GM19324 (cell line): ENCODE measurements at regions not wholly inside any gene's neighbourhood (a gene's known extent, or its start where the extent isn't known, plus 50 kb on each side); places are given as distances from the start of the nearest gene placed in this dataset.
"Not testable (repeated sequence)": the region's sequence is repeated elsewhere in the genome, so short reads cannot be mapped to it uniquely, and the experiment has no call there.

ENCODE experiments used
- ATAC-seq: cut with Tn5 transposase; IDR thresholded peaks from one replicate; pipeline ENCODE4 v1.9.1; 2021; ENCODE audit warnings: mild to moderate bottlenecking, moderate library complexity; ENCODE audit not compliant: unreplicated experiment, low FRiP score

DNA sequence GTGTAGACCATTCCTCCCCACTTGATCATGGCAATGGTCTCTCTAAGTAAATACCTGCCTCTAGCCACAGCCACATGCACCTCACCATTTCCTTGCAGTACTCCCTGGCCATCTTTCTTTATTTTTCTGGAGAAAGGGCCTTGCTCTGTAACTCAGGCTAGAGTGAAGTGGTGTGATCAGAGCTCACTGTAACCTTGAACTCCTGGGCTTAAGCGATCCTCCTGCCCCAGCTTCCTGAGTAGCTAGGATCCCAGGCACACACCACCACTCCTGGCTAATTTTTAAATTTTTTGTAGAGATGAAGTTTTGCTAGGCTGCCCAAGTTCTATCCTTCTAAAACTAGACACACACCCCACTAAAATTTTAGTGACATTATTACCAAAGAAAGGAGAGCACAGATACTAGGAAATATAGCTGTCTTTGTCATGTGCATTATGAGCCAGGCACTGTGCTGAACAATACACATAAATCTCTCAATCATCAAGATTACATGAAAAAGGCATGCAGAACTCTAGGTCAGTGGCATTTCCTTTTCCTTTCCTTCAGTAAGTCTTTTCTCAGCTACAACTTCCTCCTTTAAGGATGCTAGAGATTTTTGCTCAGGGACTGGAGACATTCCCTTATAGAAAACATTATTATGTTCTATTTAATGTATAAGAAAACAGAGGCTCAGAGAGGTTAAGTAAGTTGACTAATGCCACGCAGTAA is 95.0 kb upstream of the SERBP1 start:
- ATAC-seq, result no peak

DNA sequence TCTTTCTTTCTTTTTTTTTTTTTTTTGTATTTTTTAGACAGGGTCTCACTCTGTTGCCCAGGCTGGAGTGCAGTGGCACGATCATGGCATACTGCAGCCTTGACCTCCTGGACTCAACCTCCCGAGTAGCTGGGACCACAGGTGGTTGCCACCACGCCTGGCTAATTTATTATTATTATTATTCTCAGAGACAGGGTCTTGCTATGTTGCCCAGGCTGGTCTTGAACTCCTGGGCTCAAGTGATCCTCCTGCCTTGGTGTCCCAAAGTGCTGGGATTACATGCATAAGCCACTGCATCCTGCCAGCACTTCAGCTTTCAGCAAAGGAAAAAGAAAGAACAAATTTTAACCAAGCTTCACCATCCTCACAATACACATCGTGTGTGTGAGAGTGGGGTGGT is 97.9 kb upstream of the SERBP1 start:
- ATAC-seq, result no peak

DNA sequence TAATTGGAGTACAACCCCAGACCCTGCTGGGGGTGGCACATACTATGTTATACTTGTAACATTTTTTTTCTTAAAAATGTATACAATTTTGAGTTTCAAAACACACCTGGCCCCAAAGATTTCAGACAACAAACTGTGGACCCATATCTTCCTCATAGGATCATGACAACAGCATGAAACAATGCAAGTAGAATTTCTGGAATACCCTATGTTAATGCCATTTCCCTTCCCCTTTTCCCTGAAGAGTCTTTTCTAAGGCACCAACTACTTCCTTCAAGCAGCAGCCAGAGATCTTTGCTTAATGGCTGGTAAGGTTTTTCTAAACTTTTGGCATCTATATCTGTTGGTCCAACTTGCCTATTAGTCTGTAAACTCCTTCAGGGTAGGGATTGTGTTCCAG is 99.9 kb upstream of the SERBP1 start:
- no peak for ATAC-seq

DNA sequence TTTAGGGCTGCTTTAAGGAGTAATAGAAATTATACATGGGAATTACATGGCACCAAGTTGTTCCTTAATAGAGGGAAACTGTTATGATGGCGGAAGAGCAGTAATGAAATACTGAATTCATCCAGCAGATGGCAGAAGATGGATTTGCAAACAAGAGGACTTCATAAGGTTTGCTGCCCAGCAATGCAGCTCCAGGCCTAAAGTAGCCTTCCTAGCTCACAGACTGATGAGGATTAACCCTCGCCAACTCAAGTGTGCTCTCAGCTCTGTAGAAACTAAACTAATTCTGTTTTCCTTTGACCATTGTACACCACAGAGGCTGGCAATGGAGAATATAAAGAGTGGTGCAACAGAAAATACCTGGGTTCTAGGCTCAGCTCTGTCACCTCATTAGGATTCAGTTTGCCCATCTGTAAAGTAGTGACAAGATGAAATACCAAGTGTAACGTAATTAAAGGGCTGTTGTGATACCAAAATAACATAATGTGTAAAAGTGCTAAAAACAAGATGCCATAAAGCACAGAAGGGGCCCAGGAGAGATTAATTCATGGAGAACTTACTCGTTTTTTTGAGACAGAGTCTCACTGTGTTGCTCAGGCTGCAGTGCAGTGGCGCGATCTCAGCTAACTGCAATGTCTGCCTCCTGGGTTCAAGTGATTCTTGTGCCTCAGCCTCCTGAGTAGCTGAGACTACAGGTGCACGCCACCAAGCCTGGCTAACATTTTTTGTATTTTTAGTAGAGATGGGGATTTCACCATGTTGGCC is 102.4 kb upstream of the SERBP1 start:
- peak; percentile 50 for ATAC-seq

DNA sequence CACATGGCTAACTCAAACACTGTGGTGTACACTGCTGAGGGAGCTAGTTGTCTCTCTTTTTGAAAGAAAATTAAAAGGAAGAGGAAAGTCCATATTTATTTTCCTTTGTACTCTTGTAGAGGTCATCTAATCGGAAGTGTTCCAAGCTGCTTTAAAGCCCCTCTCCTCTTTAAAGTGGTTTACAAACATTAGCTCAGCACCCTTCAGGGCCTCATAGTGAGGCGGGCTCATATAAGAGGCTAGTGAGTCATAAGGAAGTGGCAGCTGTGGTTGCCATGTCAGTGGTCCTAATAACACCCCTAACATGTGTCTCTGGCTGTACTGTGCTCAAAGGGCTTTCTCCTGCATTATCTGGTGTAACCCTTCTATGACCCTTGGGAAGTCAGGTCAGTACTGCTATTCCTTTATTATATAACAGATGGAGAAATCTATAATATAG is 104.4 kb upstream of the SERBP1 start:
- ATAC-seq, result no peak

GRCh38 chr1:67535474-67535873 is 105.3 kb upstream of the SERBP1 start:
- no peak for ATAC-seq

DNA sequence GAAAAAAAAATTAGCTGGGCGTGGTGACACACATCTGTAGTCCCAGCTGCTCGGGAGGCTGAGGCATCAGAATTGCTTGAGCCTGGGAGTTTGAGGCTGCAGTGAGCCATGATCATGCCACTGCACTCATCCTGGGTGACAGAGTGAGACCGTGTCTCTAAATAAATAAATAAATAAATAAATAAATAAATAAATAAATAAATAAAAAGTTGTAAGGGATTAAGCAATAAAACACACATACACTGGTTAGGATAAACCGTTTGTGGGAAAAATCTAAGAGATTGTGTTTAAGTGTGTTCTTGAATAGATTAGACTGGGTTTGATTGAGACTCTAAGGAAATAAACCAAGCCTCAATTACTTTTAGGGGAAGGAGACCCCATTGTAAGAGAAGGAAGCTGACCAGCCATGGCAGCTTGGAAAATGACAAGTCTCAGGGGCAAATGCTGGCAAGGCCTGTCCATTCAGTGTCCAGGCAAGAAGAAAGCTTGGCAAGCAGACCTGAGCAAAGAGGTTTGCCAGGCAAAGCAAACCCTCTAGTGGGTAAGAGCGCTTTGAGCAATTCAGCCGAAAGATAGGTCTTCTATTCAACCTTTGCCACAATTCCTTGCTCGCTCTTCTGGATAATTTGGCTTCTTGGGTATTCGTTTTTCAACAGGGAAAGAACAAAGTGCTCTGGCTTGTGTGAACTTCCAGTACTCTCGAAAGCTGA is 106.9 kb upstream of the SERBP1 start:
- no peak for ATAC-seq

GRCh38 chr1:67537667-67538018 is 107.4 kb upstream of the SERBP1 start:
- ATAC-seq, result no peak

DNA sequence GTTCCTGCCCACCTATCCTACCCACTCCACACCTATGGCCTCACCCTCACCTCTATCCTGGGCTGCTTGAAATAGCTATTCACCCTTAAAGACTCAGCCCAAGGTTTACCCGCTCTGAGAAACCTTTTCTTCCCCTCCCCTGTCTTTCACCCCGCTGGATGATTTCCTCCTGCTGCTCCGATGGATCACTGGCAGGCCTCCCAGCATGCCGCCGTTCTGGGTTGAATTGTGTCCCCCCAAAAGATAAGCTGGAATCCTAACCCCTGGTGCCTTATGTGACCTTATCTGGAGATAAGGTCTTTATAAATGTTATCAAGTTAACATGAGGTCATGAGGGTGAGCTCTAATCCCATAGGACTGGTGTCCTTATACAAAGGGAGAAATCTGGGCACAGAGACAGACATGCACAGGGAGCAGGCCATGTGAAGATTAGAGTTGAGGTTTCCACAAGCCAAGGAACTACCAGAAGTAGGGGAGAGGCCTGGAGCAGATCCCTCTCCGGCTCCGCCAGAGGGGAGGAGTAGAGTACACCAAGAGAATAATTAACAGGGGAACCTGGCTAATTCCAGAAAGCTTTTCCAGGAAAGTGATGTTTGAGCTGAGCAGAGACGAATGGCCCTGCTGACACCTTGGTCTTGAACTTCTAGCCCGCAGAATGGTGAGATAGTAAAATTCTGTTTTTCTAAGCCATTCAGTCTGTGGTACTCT is 110.0 kb upstream of the SERBP1 start:
- ATAC-seq, result no peak

GRCh38 chr1:67540733-67541125 is 110.5 kb upstream of the SERBP1 start:
- ATAC-seq, result no peak

GRCh38 chr1:67542747-67543146 is 112.5 kb upstream of the SERBP1 start:
- ATAC-seq, result no peak

- ATAC-seq, result no peak
These were observed 114.7 kb upstream of the SERBP1 start for GRCh38 chr1:67544921-67545320.

- ATAC-seq, result no peak
These were observed 115.2 kb upstream of the SERBP1 start for GRCh38 chr1:67545364-67545763.

DNA sequence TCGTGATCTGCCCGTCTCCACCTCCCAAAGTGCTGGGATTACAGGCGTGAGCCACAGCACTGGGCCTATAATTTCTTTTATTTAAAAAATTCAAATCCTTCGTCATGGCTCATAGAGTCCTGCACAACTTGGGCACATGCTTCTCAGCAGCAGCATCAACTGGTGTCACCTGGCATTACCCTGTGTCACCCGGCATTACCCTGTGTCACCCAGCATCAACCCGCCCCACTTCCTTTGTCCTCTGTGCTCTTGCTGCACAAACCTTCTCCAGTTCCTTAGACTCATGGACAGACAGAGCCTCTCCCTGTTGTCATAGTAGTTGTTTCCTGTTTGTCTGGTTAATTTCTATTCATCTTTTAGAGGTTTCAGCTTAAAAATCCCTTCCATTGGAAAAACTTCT is 121.2 kb upstream of the SERBP1 start:
- no peak for ATAC-seq

GRCh38 chr1:67552336-67552759 is 122.1 kb upstream of the SERBP1 start:
- ATAC-seq, result no peak

DNA sequence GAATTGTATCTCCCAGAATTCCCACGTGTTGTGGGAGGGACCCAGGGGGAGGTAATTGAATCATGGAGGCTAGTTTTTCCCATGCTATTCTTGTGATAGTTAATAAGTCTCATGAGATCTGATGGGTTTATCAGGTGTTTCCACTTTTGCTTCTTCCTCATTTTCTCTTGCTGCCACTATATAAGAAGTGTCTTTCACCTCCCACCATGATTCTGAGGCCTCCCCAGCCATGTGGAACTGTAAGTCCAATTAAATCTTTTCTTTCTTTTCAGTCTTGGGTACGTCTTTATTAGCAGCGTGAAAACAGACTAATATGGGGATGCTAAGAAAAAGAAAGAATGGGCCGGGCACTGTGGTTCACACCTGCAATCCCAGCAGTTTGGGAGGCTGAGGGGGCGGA is 124.0 kb upstream of the SERBP1 start:
- not testable (repeated sequence) for ATAC-seq

- ATAC-seq, result no peak
These were observed 125.5 kb upstream of the SERBP1 start for GRCh38 chr1:67555461-67556296.

- no peak for ATAC-seq
These were observed 126.2 kb upstream of the SERBP1 start for GRCh38 chr1:67556297-67556900.

- ATAC-seq, result no peak
These were observed 127.1 kb upstream of the GADD45A start for GRCh38 chr1:67557696-67558448.
